Skeletal muscle satellite cell (primary cell): ENCODE measurements at regions not wholly inside any gene's neighbourhood (a gene's known extent, or its start where the extent isn't known, plus 50 kb on each side); places are given as distances from the start of the nearest gene placed in this dataset.

ENCODE experiments used
- H3K27me3 ChIP-seq: 2 replicates; pipeline ENCODE4 v1.7.0; 2013; ENCODE audit warnings: low read length; ENCODE audit not compliant: control insufficient read depth, insufficient read depth
- H3K36me3 ChIP-seq: 2 replicates; pipeline ENCODE4 v1.7.0; 2013; ENCODE audit warnings: mild to moderate bottlenecking, control low read depth, low read length; ENCODE audit not compliant: insufficient read depth
- H3K4me1 ChIP-seq: 2 replicates; pipeline ENCODE4 v1.7.0; 2013; ENCODE audit warnings: low read length; ENCODE audit not compliant: control insufficient read depth, insufficient read depth
- H3K4me2 ChIP-seq: 2 replicates; pipeline ENCODE4 v1.7.0; 2013; ENCODE audit warnings: mild to moderate bottlenecking, low read length
- H3K4me3 ChIP-seq: 2 replicates; pipeline ENCODE4 v1.7.0; 2013; ENCODE audit warnings: low read length
- H3K9ac ChIP-seq: 2 replicates; pipeline ENCODE4 v1.7.0; 2013; ENCODE audit warnings: mild to moderate bottlenecking, low read depth, low read length, moderate library complexity
- H3K9me3 ChIP-seq: replicated peaks from 2 replicates; pipeline ENCODE4 v1.7.0; 2013; ENCODE audit warnings: mild to moderate bottlenecking, control low read depth, low read length

- H3K4me3 ChIP-seq, result no peak overlapping the region
- no peak overlapping the region for H3K9ac ChIP-seq
- H3K36me3 ChIP-seq, result no peaks in the 10 kb centered on the region
- H3K27me3 ChIP-seq, result no peaks in the 10 kb centered on the region
- no peaks in the 10 kb centered on the region for H3K4me1 ChIP-seq
- no peak overlapping the region for H3K4me2 ChIP-seq
- no peaks in the 10 kb centered on the region for H3K9me3 ChIP-seq
Observed at GRCh38 chr11:22466809-22467208, 128.6 kb downstream of the SLC17A6 start.

GRCh38 chr11:22466351-22466750, 128.2 kb downstream of the SLC17A6 start:
- no peaks in the 10 kb centered on the region for H3K36me3 ChIP-seq
- no peak overlapping the region for H3K9ac ChIP-seq
- H3K4me2 ChIP-seq, result no peak overlapping the region
- H3K4me3 ChIP-seq, result no peak overlapping the region
- no peaks in the 10 kb centered on the region for H3K4me1 ChIP-seq
- no peaks in the 10 kb centered on the region for H3K9me3 ChIP-seq
- H3K27me3 ChIP-seq, result no peaks in the 10 kb centered on the region

- Histone ChIP-seq H3K4me3 (no peak overlapping the region), H3K4me1 (no peaks in the 10 kb centered on the region), H3K9me3 (no peaks in the 10 kb centered on the region), H3K36me3 (no peaks in the 10 kb centered on the region), H3K27me3 (no peaks in the 10 kb centered on the region), H3K9ac (no peak overlapping the region), H3K4me2 (no peak overlapping the region)
Observed at GRCh38 chr11:22465620-22466019, 127.4 kb downstream of the SLC17A6 start.

- Histone ChIP-seq H3K4me3 (no peak overlapping the region), H3K4me1 (peaks cover 10% of the 10 kb centered on the region), H3K27me3 (no peaks in the 10 kb centered on the region), H3K9ac (no peak overlapping the region), H3K36me3 (no peaks in the 10 kb centered on the region), H3K9me3 (no peaks in the 10 kb centered on the region), H3K4me2 (no peak overlapping the region)
Observed at GRCh38 chr11:22461626-22462025, 123.4 kb downstream of the SLC17A6 start.

- H3K27me3 ChIP-seq, result no peaks in the 10 kb centered on the region
- H3K9ac ChIP-seq, result no peak overlapping the region
- no peak overlapping the region for H3K4me3 ChIP-seq
- no peaks in the 10 kb centered on the region for H3K9me3 ChIP-seq
- H3K4me2 ChIP-seq, result no peak overlapping the region
- H3K36me3 ChIP-seq, result no peaks in the 10 kb centered on the region
- H3K4me1 ChIP-seq, result peaks cover 10% of the 10 kb centered on the region
Observed at GRCh38 chr11:22460181-22460580, 122.0 kb downstream of the SLC17A6 start.

- H3K4me2 ChIP-seq, result no peak overlapping the region
- H3K4me1 ChIP-seq, result peaks cover 10% of the 10 kb centered on the region
- H3K27me3 ChIP-seq, result no peaks in the 10 kb centered on the region
- no peak overlapping the region for H3K4me3 ChIP-seq
- H3K9me3 ChIP-seq, result no peaks in the 10 kb centered on the region
- H3K9ac ChIP-seq, result no peak overlapping the region
- no peaks in the 10 kb centered on the region for H3K36me3 ChIP-seq
Observed at GRCh38 chr11:22459048-22459447, 120.9 kb downstream of the SLC17A6 start.

GRCh38 chr11:22458161-22458560, 120.0 kb downstream of the SLC17A6 start:
- H3K9ac ChIP-seq, result no peak overlapping the region
- H3K4me1 ChIP-seq, result peaks cover 10% of the 10 kb centered on the region

GRCh38 chr11:22456993-22457762, 119.0 kb downstream of the SLC17A6 start:
- peaks cover 10% of the 10 kb centered on the region for H3K4me1 ChIP-seq
- H3K4me2 ChIP-seq, result no peak overlapping the region
- no peaks in the 10 kb centered on the region for H3K27me3 ChIP-seq
- H3K4me3 ChIP-seq, result no peak overlapping the region
- H3K36me3 ChIP-seq, result no peaks in the 10 kb centered on the region
- no peak overlapping the region for H3K9ac ChIP-seq
- no peaks in the 10 kb centered on the region for H3K9me3 ChIP-seq

More at GRCh38 chr11:22458161-22458560, 120.0 kb downstream of the SLC17A6 start:
- H3K36me3 ChIP-seq, result no peaks in the 10 kb centered on the region
- no peaks in the 10 kb centered on the region for H3K27me3 ChIP-seq
- H3K4me2 ChIP-seq, result no peak overlapping the region
- no peak overlapping the region for H3K4me3 ChIP-seq
- no peaks in the 10 kb centered on the region for H3K9me3 ChIP-seq

- no peak overlapping the region for H3K4me3 ChIP-seq
Observed at GRCh38 chr11:22454461-22455090, 116.4 kb downstream of the SLC17A6 start.

GRCh38 chr11:22449441-22449840, 111.3 kb downstream of the SLC17A6 start:
- no peaks in the 10 kb centered on the region for H3K9me3 ChIP-seq
- no peaks in the 10 kb centered on the region for H3K27me3 ChIP-seq
- H3K9ac ChIP-seq, result no peak overlapping the region
- no peaks in the 10 kb centered on the region for H3K36me3 ChIP-seq
- H3K4me2 ChIP-seq, result no peak overlapping the region
- no peak overlapping the region for H3K4me3 ChIP-seq
- no peaks in the 10 kb centered on the region for H3K4me1 ChIP-seq

More at GRCh38 chr11:22454461-22455090, 116.4 kb downstream of the SLC17A6 start:
- peaks cover 10% of the 10 kb centered on the region for H3K4me1 ChIP-seq
- no peak overlapping the region for H3K4me2 ChIP-seq
- no peaks in the 10 kb centered on the region for H3K36me3 ChIP-seq
- no peaks in the 10 kb centered on the region for H3K27me3 ChIP-seq
- no peak overlapping the region for H3K9ac ChIP-seq
- H3K9me3 ChIP-seq, result no peaks in the 10 kb centered on the region

- Histone ChIP-seq H3K4me2 (no peak overlapping the region), H3K4me3 (no peak overlapping the region)
Observed at GRCh38 chr11:22444076-22444475, 105.9 kb downstream of the SLC17A6 start.

GRCh38 chr11:22441831-22442230, 103.7 kb downstream of the SLC17A6 start:
- no peak overlapping the region for H3K9ac ChIP-seq
- H3K4me2 ChIP-seq, result no peak overlapping the region
- no peaks in the 10 kb centered on the region for H3K9me3 ChIP-seq
- no peaks in the 10 kb centered on the region for H3K4me1 ChIP-seq
- H3K4me3 ChIP-seq, result no peak overlapping the region
- H3K27me3 ChIP-seq, result no peaks in the 10 kb centered on the region
- no peaks in the 10 kb centered on the region for H3K36me3 ChIP-seq

More at GRCh38 chr11:22444076-22444475, 105.9 kb downstream of the SLC17A6 start:
- Histone ChIP-seq H3K9me3 (no peaks in the 10 kb centered on the region), H3K9ac (no peak overlapping the region), H3K27me3 (no peaks in the 10 kb centered on the region), H3K4me1 (no peaks in the 10 kb centered on the region), H3K36me3 (no peaks in the 10 kb centered on the region)
